ENCODE measurements at regions not wholly inside any gene's neighbourhood (a gene's known extent, or its start where the extent isn't known, plus 50 kb on each side); places are given as distances from the start of the nearest gene placed in this dataset.

DNA sequence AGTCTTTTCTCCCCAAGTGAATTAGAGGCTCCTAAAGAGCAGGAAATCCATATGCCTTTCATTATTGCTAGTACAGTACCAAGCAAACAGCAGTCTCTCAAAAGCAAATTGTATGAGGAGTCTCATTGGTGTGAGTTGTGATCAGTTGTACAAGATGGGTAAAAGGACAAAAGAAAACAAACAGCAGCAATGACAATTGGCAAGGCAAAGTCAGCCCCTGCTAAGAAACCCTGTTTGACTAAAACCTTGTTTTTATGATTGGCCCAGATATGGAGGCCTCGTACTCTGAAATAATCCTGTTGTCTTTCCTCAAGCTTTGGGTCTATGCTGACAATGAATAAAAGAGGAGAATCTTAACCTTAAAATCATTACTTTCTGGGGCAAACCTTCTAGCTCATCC, 69.8 kb downstream of the FOXD1 start:
- H3K27ac ChIP-seq (ENCODE audit: low read depth, low read length) = no peak overlapping the region
- H4K20me1 ChIP-seq (ENCODE audit: control insufficient read depth, insufficient read depth, low read depth, low read length) = no peaks in the 10 kb centered on the region
- no peaks in the 10 kb centered on the region for H3K36me3 ChIP-seq (ENCODE audit: control insufficient read depth, low read length)
- no peak for TF ChIP-seq EZH2phosphoT487 (IDR thresholded peaks at IDR 0.05; ENCODE audit: borderline replicate concordance, low read length)
- TF ChIP-seq, protein P1, sequence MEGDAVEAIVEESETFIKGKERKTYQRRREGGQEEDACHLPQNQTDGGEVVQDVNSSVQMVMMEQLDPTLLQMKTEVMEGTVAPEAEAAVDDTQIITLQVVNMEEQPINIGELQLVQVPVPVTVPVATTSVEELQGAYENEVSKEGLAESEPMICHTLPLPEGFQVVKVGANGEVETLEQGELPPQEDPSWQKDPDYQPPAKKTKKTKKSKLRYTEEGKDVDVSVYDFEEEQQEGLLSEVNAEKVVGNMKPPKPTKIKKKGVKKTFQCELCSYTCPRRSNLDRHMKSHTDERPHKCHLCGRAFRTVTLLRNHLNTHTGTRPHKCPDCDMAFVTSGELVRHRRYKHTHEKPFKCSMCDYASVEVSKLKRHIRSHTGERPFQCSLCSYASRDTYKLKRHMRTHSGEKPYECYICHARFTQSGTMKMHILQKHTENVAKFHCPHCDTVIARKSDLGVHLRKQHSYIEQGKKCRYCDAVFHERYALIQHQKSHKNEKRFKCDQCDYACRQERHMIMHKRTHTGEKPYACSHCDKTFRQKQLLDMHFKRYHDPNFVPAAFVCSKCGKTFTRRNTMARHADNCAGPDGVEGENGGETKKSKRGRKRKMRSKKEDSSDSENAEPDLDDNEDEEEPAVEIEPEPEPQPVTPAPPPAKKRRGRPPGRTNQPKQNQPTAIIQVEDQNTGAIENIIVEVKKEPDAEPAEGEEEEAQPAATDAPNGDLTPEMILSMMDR (IDR thresholded peaks at IDR 0.05; ENCODE audit: low read depth, low read length, poor library complexity, severe bottlenecking) = no peak
- no peak overlapping the region for H3K4me3 ChIP-seq (ENCODE audit: low read length)
- H3K9me3 ChIP-seq (ENCODE audit: control insufficient read depth, insufficient read depth, low read length) = peaks cover 20% of the 10 kb centered on the region
- H3K27me3 ChIP-seq (ENCODE audit: control insufficient read depth, low read length) = peaks cover 16% of the 10 kb centered on the region
- no peaks in the 10 kb centered on the region for H3K9me2 ChIP-seq (replicated peaks; ENCODE audit: control insufficient read depth, low read length)
- no peaks in the 10 kb centered on the region for H3F3A ChIP-seq (ENCODE audit: control insufficient read depth, insufficient read depth)
- H3K4me2 ChIP-seq (ENCODE audit: low read length) = no peak overlapping the region
- no peaks in the 10 kb centered on the region for H3K4me1 ChIP-seq (ENCODE audit: control insufficient read depth, low read length)
- no peaks in the 10 kb centered on the region for H3K79me2 ChIP-seq (ENCODE audit: control insufficient read depth, low read length)

DNA sequence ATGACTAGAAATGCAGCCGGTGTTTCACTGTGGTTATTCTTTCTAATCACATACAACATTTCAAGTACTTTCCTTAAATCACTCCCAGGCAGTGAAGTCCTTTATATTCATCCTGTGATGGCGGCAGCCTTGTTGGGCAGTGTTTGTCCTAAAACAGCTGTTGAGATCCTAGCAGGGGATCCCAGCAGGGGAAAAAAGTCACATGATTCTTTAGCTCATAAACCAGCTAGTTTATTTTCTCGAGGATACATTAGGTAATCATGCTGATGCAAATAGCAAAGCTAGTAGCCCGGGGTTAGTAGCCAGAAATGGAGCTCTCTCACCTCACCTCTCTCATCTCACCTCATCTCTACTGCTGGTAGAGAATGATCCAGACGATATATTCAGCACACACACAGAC, 70.5 kb downstream of the FOXD1 start:
- H3K79me2 ChIP-seq (ENCODE audit: control insufficient read depth, low read length) = no peaks in the 10 kb centered on the region
- no peaks in the 10 kb centered on the region for H3F3A ChIP-seq (ENCODE audit: control insufficient read depth, insufficient read depth)
- H3K27me3 ChIP-seq (ENCODE audit: control insufficient read depth, low read length) = peaks cover 17% of the 10 kb centered on the region
- H3K4me3 ChIP-seq (ENCODE audit: low read length) = no peak overlapping the region
- peaks cover 19% of the 10 kb centered on the region for H3K9me3 ChIP-seq (ENCODE audit: control insufficient read depth, insufficient read depth, low read length)
- no peaks in the 10 kb centered on the region for H3K9me2 ChIP-seq (replicated peaks; ENCODE audit: control insufficient read depth, low read length)
- H3K4me2 ChIP-seq (ENCODE audit: low read length) = no peak overlapping the region
- TF ChIP-seq, protein P1 (IDR thresholded peaks at IDR 0.05; ENCODE audit: low read depth, low read length, poor library complexity, severe bottlenecking) = no peak
- TF ChIP-seq EZH2phosphoT487 (IDR thresholded peaks at IDR 0.05; ENCODE audit: borderline replicate concordance, low read length) = no peak
- no peaks in the 10 kb centered on the region for H3K4me1 ChIP-seq (ENCODE audit: control insufficient read depth, low read length)
- H4K20me1 ChIP-seq (ENCODE audit: control insufficient read depth, insufficient read depth, low read depth, low read length) = no peaks in the 10 kb centered on the region
- no peaks in the 10 kb centered on the region for H3K36me3 ChIP-seq (ENCODE audit: control insufficient read depth, low read length)
- no peak overlapping the region for H3K27ac ChIP-seq (ENCODE audit: low read depth, low read length)

DNA sequence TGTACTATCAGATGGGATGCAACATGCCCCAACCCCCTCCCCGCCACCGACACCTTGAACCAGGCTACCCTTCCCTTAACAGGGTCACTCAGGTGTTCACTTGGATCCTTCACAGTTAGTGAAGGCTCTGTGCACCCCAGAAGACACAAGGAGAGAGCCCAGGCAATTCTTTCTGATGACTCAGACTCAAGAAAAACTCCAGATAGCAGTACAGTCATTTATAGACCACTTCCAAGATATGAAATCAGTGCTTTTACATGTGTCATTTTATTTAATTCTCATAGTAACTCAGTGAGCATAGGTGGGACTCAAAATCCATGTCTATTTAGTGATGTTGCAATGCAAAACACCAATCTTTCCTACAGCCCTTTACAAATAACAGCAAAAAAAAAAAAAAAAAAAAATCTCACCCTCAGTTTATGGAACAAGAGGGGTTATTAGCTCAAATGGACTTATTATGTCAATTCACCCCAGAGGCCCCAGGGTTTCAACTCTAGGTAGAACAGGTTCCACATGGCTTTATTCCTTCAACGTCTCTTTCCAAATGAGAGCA, 71.9 kb downstream of the FOXD1 start:
- Histone ChIP-seq H3K27me3 (ENCODE audit: control insufficient read depth, low read length) (peaks cover 22% of the 10 kb centered on the region), H3K9me2 (replicated peaks; ENCODE audit: control insufficient read depth, low read length) (no peaks in the 10 kb centered on the region), H3K9me3 (ENCODE audit: control insufficient read depth, insufficient read depth, low read length) (peaks cover 11% of the 10 kb centered on the region; the same call in 1 of the 2 replicates), H3K79me2 (ENCODE audit: control insufficient read depth, low read length) (no peaks in the 10 kb centered on the region), H3K4me1 (ENCODE audit: control insufficient read depth, low read length) (no peaks in the 10 kb centered on the region), H4K20me1 (ENCODE audit: control insufficient read depth, insufficient read depth, low read depth, low read length) (no peaks in the 10 kb centered on the region), H3K4me2 (ENCODE audit: low read length) (no peak overlapping the region), H3K36me3 (ENCODE audit: control insufficient read depth, low read length) (no peaks in the 10 kb centered on the region), H3K4me3 (ENCODE audit: low read length) (no peak overlapping the region), H3F3A (ENCODE audit: control insufficient read depth, insufficient read depth) (no peaks in the 10 kb centered on the region), H3K27ac (ENCODE audit: low read depth, low read length) (no peak overlapping the region)
- TF ChIP-seq EZH2phosphoT487 (IDR thresholded peaks at IDR 0.05; ENCODE audit: borderline replicate concordance, low read length) = no peak
- TF ChIP-seq, protein P1 (IDR thresholded peaks at IDR 0.05; ENCODE audit: low read depth, low read length, poor library complexity, severe bottlenecking) = no peak
